ENCODE measurements at regions not wholly inside any gene's neighbourhood (a gene's known extent, or its start where the extent isn't known, plus 50 kb on each side); places are given as distances from the start of the nearest gene placed in this dataset.
A peak's percentile ranks its signal among the peaks of the same experiment; 100 is the strongest.
"Not testable (repeated sequence)": the region's sequence is repeated elsewhere in the genome, so short reads cannot be mapped to it uniquely, and the experiment has no call there.

DNA sequence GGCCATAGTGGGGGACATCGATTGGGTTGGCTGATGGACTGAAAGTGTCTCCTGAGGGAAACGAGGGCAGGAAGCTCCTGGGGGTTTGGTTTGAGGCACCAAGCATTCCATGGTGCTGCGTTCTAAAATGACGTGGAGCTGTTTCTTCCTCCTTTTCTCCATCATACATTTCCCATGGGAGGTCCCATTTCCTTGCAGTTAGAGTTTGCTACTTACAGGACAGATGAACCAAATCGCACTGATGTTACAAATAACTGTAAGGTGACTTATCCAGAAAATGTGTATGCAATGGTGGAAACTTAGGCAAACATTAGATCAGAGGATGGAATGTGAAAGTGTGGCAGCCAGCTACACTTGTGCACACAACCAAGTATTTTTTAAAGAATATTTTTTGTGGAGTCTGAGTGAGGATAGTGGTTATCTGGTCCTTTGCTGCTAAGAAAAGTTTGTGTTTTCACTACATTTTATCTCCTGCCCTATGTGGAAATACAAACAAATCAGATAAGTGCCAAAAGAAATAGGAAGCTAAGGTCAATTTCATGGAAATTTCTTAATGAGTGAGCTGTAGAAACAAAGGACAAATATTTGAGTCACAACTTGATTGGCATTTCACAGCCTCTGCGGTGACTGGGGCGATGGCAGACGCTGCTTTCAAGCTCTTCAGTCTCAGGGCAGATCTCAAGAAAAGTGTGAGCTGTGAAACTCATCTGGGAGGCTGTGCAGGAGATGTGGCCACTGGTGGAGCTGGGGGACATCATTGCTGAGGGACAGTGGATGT lies 256.2 kb downstream of the TSN start:
- no peak for DNase-seq

DNA sequence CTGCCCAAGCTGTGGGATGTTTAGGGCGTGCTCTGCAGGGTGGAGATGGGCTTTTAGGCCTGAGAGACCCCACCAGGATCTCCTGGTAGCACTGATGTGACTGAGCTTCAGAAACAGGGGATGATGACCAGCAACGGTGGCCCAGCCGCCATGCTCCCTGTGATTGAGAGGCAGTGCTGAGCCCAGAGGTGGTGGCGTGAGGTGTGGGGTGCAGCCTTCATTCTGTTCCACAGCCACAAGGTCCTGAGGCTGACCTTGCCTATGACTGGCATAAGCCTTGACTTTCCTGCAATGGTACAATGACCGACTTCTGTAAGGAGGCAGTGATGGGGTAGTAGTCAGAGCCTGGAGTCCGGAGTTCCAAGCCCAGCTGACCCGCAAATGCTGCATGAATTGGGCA lies 263.3 kb downstream of the TSN start:
- no peak for DNase-seq

DNA sequence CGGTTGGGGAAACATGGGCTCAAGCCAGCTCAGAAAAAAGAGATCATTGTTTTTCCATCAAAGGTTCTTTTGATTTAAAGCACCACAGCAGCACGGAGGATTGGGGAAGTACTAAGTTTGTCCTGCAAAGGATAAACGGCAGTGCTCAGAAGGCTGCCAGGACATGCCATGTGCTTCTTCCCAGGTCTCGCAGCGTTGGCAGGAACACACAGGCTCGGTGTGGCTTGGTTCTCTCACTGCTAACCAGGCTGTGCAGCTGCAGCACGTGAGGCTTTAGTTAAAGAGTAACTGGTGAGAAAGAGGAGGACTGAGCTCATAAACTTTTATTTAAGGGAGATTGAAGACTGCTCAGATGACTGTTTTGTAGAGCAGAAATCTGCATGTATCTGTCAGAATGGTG lies 264.3 kb downstream of the TSN start:
- DNase-seq = peak in 17 of 56 donors; percentile 4 to 28 (median 12)

DNA sequence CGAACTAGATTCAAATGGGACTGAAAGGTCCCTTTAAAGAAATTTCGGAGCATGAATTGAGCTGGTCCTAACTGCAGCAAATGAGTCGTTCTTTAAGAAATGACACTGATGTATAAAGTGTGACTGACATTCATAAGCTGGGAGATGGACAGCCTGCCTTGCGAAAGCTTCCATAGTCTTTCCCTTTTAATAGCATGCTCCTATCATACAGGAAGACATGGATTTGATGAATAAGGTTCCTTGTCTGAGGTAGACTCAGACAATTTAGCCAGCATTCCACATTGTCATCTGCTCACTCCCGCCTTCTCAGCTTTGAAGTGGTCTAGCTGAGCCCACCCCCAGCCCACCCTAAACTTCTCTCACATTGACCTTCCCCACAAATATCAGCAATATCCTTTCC lies 264.9 kb downstream of the TSN start:
- DNase-seq = no peak

DNA sequence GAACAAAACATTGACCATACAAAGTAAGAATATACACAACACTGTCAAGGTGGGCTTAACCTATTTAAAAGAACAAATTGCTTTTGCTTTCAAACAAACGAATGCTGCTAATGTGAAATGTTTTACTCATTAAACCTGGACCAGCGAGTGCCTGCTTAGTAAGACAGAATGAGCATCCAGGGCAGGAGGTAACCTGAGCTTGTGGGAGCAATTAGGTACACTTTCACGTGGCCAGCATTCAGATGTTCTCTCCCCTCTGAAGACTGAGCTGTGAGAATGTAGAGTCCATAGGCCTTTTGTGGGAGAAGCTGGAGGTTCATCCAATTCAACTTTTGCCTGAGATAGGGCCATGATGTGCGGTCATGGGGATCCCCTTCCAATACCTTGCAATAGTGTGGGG lies 266.5 kb downstream of the TSN start:
- no peak for DNase-seq

DNA sequence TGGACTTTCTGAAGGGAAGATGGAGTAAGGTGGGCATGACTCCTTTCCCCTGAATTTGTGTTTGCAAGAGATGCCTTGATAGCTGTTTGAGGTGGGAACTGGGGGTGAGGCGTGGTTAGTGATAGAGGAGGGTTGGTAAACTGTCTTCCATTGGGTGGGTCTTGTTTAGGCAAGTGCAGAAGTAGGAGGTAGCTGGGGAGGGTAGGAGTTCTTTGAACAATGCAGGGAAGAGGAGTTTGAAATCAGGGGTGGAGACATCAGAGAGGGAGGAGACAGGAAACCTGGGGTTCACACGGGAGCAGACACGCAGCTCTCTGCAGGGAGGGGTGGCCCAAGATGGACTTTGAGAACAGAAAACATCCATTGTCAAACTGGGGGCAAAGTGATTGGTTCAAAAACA lies 267.1 kb downstream of the TSN start:
- no peak for DNase-seq

DNA sequence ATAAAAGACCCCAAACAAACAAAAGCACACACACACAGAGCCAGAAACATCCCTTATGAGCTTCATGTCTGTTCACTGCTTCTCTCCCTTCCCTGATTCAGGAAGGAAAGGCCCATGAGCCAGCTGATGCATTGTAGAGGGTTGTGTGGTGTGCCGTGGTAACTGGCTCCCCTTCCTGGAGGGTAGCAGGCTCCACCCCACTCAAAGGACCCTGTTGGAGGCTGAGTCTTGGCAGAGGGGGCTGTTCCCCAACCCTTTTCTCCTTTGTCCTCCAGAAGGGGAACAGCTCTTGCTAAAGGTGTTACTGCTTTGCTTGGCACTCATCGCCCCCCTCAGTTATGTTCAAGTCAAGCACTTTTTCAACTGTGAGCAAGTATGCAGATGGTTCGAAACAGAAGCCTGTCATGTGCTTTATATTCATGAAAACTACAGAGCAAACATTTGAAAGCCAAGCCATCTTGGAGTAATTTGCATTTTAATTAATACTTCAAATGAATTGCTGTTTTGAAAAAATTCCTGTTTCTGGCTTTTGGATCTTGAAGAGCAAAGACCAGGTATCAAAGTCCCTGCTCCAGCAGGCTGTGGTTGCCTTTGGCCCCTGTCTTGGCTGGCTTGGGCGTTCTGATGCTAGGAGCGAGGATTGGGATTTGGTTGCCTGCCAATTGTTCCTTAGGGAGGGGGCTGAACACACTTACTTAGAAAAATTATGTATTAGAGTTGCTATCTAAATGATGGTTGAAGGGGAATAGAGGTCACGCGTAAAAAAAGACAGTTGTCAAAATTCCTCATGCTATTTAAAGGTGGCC lies 267.8 kb downstream of the TSN start:
- DNase-seq = no peak

DNA sequence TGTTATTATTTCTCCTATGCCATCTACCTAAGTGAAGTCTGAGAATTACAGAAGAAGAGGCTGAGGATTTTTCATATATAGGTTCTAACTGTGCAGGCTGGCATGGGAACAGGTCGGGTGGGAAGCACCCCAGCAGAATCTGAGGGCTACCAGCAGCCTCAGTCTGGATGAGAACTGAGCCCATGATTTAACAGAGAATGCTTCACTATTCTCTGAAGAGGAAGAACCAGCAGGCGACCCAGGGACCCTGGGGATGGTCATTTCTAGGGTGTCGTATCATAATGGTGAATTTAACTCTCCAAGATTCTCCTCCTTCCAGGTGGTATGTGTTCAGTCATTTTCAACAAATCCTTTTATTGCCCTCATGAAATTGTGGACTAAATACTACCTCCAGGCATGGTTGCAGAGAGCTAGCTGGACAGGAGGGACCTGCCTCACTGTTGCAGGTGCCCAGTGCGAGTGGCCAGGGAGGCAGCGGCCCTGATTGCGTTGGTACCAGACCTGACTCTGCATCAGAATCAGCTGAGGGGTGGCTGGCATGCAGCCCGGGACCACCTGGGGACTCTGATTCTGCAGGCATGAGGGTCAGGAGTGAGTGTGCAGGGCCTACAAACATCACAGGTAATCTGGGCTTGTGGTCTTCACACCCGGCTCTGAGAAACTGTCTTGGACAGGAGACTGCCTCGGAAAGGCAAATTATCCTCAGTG lies 272.2 kb downstream of the TSN start:
- DNase-seq = no peak

DNA sequence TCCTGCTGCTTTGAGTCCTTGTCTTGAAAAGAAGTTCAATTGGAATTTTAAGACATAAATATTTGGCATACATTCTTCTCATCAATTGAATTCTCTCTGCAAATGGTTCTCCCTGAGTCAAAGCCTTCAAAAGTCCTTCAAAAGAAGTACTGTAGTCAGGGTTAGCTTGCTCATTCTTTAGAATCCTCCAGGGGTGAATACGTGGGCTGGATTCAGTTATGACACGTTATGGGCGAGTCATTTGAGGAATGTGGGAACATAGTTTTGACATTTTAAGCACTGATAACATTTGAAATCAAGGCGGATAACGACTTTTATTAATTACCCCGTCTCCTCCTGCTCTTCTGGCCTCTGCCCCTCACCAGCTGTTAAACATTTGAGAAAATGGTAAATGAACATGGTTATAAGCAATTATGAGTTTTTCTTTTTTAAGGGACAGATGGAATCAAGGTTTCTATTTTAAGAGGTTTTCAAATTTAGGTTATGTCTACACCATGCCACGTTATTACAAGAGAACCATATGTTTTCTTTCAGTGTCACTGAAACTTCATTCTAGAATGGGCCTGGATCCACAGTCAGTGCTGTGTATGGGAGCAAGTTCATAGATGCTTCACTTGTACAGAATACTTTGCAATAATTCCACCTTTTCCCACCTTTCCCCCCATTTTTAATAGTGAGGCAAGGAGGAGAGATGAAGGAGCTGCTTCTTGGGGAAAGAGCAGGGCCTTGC lies 273.1 kb downstream of the TSN start:
- DNase-seq = peak in 2 of 56 donors; percentile 4 to 6

DNA sequence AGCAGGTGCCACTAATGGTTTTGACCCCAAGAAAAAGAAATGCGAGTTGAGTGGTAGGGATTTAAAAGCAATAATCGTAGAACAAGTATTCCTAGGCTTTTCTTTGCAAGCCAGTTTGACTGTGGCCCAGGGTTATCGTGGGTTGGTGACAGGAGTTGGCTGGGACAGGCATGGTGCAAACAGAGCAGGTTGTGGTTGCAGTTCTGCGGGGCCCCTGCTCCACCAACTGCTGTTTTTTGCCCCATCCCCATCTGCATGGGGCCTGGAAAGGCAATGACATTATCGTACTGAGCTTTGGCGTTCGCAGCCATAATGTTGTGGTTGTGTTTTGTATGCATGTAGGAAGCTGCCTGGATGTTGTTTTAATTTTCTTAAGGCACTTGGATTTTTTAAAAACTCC lies 274.0 kb downstream of the TSN start:
- no peak for DNase-seq

DNA sequence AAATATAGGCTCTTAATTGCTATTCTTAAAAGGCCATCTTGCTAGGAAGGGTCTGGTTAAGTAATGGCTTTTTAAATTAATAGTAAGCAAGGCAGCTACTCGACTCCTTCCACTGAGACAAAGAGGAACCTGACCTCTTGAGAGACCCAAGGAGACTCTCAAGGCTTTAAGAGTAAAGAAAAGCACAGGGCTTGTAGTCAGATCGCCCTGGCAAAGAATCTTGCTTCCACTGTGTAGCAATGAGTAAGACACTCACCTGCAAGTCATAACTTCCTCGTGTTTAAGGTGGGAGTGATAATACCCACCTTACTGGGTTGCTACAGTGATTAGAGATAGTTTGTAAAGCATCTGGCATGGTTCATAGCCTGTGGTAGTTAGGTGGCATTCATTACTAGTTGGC lies 274.5 kb downstream of the TSN start:
- no peak for DNase-seq

DNA sequence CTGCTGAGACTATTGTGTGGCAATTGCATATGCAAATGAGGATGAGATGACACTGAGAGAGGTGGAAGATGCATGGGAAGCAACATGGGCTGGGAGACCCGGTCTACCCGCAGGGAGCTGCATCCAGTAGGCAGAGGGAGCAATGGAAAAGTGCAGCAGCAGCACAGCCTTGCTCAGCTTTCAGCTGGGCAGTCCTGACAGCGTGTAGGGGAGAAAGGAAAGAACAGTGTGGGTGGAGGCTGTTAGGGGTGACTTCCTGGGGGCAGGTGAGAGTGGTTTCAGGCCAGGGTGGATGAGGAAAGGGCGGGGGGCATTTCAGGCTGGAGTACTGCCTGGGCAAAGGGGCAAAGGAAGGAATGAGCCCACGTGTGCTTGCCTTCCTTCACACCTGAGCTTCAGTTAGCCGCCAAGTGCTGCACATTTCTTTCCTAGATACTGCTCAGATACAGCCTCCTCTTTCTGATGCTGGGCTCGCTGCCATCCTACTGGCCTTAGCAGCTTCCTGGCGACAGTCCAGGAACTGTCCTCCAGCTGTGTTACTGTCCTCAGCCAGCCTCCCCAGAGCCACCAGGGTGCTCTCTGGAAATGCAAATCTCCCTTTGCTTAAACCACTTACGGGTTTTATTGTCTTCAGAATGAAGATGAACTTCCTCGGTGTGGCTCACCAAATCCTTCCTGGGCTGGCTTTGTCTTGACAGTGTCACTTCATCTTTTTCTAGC lies 276.3 kb downstream of the TSN start:
- DNase-seq = peak in 3 of 56 donors; percentile 2 to 10 (median 6)

DNA sequence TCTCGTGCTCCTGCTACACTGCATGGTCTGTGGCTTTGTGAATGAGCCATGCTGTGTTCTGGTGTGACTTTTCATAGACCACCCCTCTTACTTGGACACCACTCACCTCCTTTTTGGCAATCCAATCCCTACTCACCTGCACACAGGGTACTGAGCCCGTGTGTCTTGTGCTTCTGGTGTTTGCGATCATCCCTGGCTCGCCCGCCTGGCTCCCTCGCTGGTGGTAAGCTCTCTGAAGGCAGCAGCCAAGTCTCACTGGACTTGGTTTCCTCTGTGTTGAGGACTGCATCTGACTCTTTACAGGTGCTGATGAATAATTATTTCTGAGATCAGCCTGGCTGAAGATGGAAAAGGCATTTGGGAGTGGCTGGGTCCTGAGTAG lies 276.8 kb downstream of the TSN start:
- DNase-seq = no peak

DNA sequence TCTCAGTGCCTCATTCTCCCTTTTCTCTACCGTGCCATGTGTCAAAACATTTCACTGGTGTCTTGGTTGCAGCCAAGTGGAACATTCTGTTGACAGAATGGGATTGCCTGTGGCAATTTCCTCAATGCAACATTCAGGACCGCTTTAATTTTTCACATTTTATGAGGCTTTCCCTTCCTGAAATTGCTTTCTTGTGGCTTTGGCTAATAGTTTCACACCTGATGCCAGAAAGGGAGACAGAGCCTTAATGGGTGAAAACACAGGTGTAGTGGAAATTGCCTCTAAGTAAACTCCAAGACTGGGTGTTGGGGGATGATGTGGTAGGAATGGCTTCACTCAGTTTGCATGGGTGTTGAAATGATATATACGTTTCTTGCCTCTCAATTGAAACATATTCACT lies 278.3 kb downstream of the TSN start:
- DNase-seq = no peak

DNA sequence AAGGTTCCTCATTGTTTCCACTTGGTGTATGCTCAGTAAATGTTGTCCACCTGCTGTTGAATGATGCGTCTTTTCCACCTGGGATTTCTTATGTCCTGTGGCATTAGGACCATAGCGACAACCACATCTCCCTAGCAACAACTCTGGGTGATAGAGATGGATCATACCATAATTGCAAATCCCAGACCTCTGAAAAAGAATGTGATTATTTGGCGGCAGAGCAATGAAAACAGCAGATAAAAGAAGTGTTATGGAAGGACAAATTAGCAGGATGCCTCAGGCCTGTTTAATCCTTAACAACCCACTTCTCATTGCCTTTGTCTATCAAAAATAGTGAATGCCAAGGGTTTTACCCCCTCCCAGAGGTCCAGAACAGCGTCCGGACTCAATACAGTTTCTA lies 278.9 kb downstream of the TSN start:
- DNase-seq = no peak

DNA sequence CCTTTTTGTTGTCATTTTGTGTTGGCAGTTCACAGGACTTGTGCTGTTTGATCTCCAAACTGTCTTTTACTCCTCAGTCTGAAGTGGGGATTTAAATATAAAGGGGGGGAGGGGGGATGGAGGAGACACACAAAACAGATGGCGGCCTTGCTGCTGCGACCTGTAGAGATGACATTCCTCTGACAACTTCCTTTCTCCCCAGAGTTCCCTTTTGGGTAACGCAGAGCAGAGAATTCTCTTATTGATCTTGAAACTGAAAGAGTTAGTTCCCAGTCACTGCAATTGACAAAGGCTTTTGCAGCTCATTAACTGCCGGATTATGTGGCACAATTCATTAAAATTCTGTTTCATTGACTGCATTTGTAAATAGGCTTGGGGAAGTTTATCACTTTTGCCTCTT lies 279.3 kb downstream of the TSN start:
- DNase-seq = no peak

DNA sequence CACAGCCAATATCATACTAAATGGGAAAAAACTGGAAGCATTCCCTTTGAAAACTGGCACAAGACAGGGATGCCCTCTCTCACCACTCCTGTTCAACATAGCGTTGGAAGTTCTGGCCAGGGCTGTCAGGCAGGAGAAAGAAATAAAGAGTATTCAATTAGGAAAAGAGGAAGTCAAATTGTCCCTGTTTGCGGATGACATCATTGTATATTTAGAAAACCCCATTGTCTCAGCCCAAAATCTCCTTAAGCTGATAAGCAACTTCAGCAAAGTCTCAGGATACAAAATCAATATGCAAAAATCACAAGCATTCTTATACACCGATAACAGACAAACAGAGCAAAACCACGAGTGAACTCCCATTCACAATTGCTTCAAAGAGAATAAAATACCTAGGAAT lies 283.4 kb downstream of the TSN start:
- DNase-seq = not testable (repeated sequence)

DNA sequence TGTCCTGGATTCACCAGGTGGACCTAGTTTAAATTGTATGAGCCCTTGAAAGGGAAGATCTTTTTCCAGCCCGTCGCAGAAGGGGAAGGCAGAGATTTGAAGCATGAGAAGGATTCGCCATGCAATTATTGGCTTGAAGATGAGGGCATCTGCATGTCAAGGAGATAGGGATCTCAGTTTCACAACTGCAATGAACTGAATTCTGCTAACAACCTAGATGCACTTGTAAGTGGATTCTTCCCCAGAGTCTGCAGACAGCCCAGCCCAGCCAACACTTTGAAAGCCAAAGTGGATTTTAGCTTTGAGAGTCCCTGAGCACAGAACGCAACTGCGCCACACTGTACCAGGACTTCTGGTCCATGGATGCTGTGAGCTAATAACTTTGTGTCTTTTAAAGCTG lies 286.0 kb downstream of the TSN start:
- no peak for DNase-seq

DNA sequence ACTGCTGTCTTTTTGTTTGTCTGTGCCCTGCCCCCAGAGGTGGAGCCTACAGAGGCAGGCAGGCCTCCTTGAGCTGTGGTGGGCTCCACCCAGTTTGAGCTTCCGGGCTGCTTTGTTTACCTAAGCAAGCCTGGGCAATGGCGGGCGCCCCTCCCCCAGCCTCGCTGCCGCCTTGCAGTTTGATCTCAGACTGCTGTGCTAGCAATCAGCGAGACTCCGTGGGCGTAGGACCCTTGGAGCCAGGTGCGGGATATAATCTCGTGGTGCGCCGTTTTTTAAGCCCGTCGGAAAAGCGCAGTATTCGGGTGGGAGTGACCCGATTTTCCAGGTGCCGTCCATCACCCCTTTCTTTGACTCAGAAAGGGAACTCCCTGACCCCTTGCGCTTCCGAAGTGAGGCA lies 296.2 kb downstream of the TSN start:
- DNase-seq = not testable (repeated sequence)

DNA sequence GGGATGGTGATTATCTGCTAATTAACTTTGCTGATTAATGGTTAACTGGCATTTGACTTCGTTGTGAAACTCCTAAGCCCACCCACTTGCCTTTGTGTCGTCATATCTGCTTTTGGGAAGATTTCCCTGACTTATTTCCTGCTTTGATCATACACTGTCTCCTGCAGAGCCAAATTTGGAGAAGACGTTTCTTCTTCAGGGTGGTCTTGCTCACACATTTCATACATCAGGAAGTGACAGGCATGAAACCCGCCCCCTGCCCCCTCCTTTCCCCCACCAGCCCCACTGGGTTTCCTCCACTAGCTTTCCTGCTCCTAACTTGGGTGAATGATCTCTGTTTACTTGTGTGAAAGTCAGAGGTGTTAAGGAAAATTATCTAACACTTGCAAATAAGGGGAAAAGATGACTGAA lies 300.1 kb downstream of the TSN start:
- no peak for DNase-seq

DNA sequence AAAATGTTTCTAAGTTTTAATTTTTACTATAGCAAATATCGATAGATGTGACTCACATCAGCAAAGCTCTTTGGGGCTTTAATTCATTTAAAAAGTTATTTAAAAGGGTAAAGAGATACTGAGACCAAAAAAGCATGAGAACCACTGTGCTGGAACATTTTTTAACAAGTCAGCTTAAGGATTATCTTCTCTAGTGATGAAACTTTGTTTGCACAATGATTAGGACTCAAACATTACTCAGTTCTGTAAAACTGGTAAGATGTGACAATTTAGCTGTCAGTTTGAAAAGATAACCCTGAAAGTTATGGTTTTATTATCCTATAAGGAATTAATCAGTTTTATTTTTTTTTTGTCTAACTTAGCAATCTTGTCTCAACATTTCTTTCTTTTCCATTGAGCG lies 301.4 kb downstream of the TSN start:
- DNase-seq = no peak
